ENCODE measurements at regions not wholly inside any gene's neighbourhood (a gene's known extent, or its start where the extent isn't known, plus 50 kb on each side); places are given as distances from the start of the nearest gene placed in this dataset.

- Histone ChIP-seq H3K9me1 (replicated peaks; ENCODE audit: control insufficient read depth, extremely low read depth, insufficient read depth, low read length) (no peaks in the 10 kb centered on the region), H4K20me1 (replicated peaks; ENCODE audit: control insufficient read depth, extremely low read depth, insufficient read depth, low read length) (no peaks in the 10 kb centered on the region), H3K9ac (replicated peaks; ENCODE audit: extremely low read depth, insufficient read depth, low read length) (no peak overlapping the region), H3K36me3 (ENCODE audit: control insufficient read depth in 2 of 2, extremely low read depth in 1 of 2, insufficient read depth in 2 of 2, low read length in 2 of 2) (no peaks in the 10 kb centered on the region), H2AFZ (ENCODE audit: low read depth, low read length) (no peak overlapping the region), H3K79me2 (ENCODE audit: control insufficient read depth, insufficient read depth, low read length) (no peaks in the 10 kb centered on the region), H3K4me2 (ENCODE audit: insufficient read depth, low read length) (no peak overlapping the region), H3K4me3 (replicated peaks in 1 of 3; ENCODE audit: insufficient read depth in 1 of 3, low read depth in 1 of 3, low read length in 3 of 3) (no peak overlapping the region), H3K4me1 (ENCODE audit: control insufficient read depth, extremely low read depth, insufficient read depth, low read length) (no peaks in the 10 kb centered on the region), H3K27ac (ENCODE audit: insufficient read depth, low read depth, low read length) (no peak overlapping the region), H3K27me3 (ENCODE audit: control insufficient read depth in 2 of 2, insufficient read depth in 2 of 2, low read length in 2 of 2) (no peaks in the 10 kb centered on the region), H3K9me3 (replicated peaks; ENCODE audit: control insufficient read depth, insufficient read depth, low read length) (no peaks in the 10 kb centered on the region)
- no peak for FAIRE-seq
- CTCF ChIA-PET, result no interaction called here
- BruUV-seq (replicated peaks), result no TSS peak
- DNase-seq (ENCODE audit: low read depth, low spot score), result no peak
- dilution Hi-C loops (cut with MboI; ENCODE audit: extremely low pct_ligation_motif_present, low sequenced_read_pairs), result no loop called here
- POLR2A ChIA-PET, result no interaction called here
- TF ChIP-seq GATA2 (IDR thresholded peaks at IDR 0.05; ENCODE audit: insufficient read depth, insufficient read length, low read depth, low read length) (no peak), MAX (IDR thresholded peaks at IDR 0.05; ENCODE audit: insufficient read depth, insufficient read length) (no peak), JUN (IDR thresholded peaks at IDR 0.05; ENCODE audit: borderline replicate concordance, insufficient read depth, insufficient read length, low read depth) (no peak), CTCF (IDR thresholded peaks at IDR 0.05; ENCODE audit: extremely low read depth in 1 of 2, insufficient read depth in 1 of 2, low read depth in 1 of 2, low read length in 2 of 2) (no peak), POLR2AphosphoS5 (IDR thresholded peaks at IDR 0.05; ENCODE audit: insufficient read depth, low read depth, low read length) (no peak), MYC (IDR thresholded peaks at IDR 0.05; ENCODE audit: low read depth, low read length) (no peak), POLR2A (IDR thresholded peaks at IDR 0.05; ENCODE audit: low read depth, low read length) (no peak)
- intact Hi-C loops (cut with micrococcal nuclease), result no loop called here
These were observed 179.3 kb downstream of the SIPA1L2 start for GRCh38 chr1:232450615-232451014.

GRCh38 chr1:232447125-232447524 is 182.8 kb downstream of the SIPA1L2 start:
- no peak for FAIRE-seq
- dilution Hi-C loops (cut with MboI; ENCODE audit: extremely low pct_ligation_motif_present, low sequenced_read_pairs), result no loop called here

More at GRCh38 chr1:232447125-232447524, 182.8 kb downstream of the SIPA1L2 start:
- no TSS peak for BruUV-seq (replicated peaks)
- DNase-seq (ENCODE audit: low read depth, low spot score), result no peak
- TF ChIP-seq POLR2A (IDR thresholded peaks at IDR 0.05; ENCODE audit: low read depth, low read length), result no peak
- TF ChIP-seq MYC (IDR thresholded peaks at IDR 0.05; ENCODE audit: low read depth, low read length), result no peak
- no peak for TF ChIP-seq CTCF (IDR thresholded peaks at IDR 0.05; ENCODE audit: extremely low read depth in 1 of 2, insufficient read depth in 1 of 2, low read depth in 1 of 2, low read length in 2 of 2)
- TF ChIP-seq EZH2 (IDR thresholded peaks at IDR 0.05; ENCODE audit: borderline replicate concordance, low read depth, low read length, severe bottlenecking), result no peak
- TF ChIP-seq GATA2 (IDR thresholded peaks at IDR 0.05; ENCODE audit: insufficient read depth, insufficient read length, low read depth, low read length), result no peak
- no peak for TF ChIP-seq POLR2AphosphoS5 (IDR thresholded peaks at IDR 0.05; ENCODE audit: insufficient read depth, low read depth, low read length)
- ChIA-PET CTCF (no interaction called here), POLR2A (no interaction called here)
- no peaks in the 10 kb centered on the region for H3K9me1 ChIP-seq (replicated peaks; ENCODE audit: control insufficient read depth, extremely low read depth, insufficient read depth, low read length)
- intact Hi-C loops (cut with micrococcal nuclease), result no loop called here
- no peak overlapping the region for H3K4me3 ChIP-seq (replicated peaks in 1 of 3; ENCODE audit: insufficient read depth in 1 of 3, low read depth in 1 of 3, low read length in 3 of 3)
- H2AFZ ChIP-seq (ENCODE audit: low read depth, low read length), result no peak overlapping the region
- H3K79me2 ChIP-seq (ENCODE audit: control insufficient read depth, insufficient read depth, low read length), result no peaks in the 10 kb centered on the region
- no peak overlapping the region for H3K4me2 ChIP-seq (ENCODE audit: insufficient read depth, low read length)
- H3K27ac ChIP-seq (ENCODE audit: insufficient read depth, low read depth, low read length), result no peak overlapping the region
- no peaks in the 10 kb centered on the region for H3K9me3 ChIP-seq (replicated peaks; ENCODE audit: control insufficient read depth, insufficient read depth, low read length)
- no peaks in the 10 kb centered on the region for H3K36me3 ChIP-seq (ENCODE audit: control insufficient read depth in 2 of 2, extremely low read depth in 1 of 2, insufficient read depth in 2 of 2, low read length in 2 of 2)
- H3K4me1 ChIP-seq (ENCODE audit: control insufficient read depth, extremely low read depth, insufficient read depth, low read length), result no peaks in the 10 kb centered on the region
- H3K27me3 ChIP-seq (ENCODE audit: control insufficient read depth in 2 of 2, insufficient read depth in 2 of 2, low read length in 2 of 2), result no peaks in the 10 kb centered on the region
- no peaks in the 10 kb centered on the region for H4K20me1 ChIP-seq (replicated peaks; ENCODE audit: control insufficient read depth, extremely low read depth, insufficient read depth, low read length)
- no peak overlapping the region for H3K9ac ChIP-seq (replicated peaks; ENCODE audit: extremely low read depth, insufficient read depth, low read length)

Measured in endothelial cell of umbilical vein (primary cell).